ENCODE measurements at regions not wholly inside any gene's neighbourhood (a gene's known extent, or its start where the extent isn't known, plus 50 kb on each side); places are given as distances from the start of the nearest gene placed in this dataset.

- peak; percentile 79 for TF ChIP-seq CUX1 (IDR thresholded peaks at IDR 0.05; ENCODE audit: insufficient replicate concordance, low read depth, low read length)
- TF ChIP-seq BCL11A (IDR thresholded peaks at IDR 0.05; ENCODE audit: low read depth, low read length): peak; percentile 97
- no peak for TF ChIP-seq RB1 (IDR thresholded peaks at IDR 0.05; ENCODE audit: borderline replicate concordance)
- TF ChIP-seq BCLAF1 (IDR thresholded peaks at IDR 0.05): no peak
- peak; percentile 99 for TF ChIP-seq MEF2A (IDR thresholded peaks at IDR 0.05; ENCODE audit: insufficient read depth, low read depth, low read length)
- TF ChIP-seq HDAC6 (IDR thresholded peaks at IDR 0.05; ENCODE audit: unreplicated experiment): no peak
- no peak for TF ChIP-seq MLLT1 (IDR thresholded peaks at IDR 0.05)
- peak; percentile 99 for TF ChIP-seq SKIL (IDR thresholded peaks at IDR 0.05; ENCODE audit: low read depth, poor library complexity, severe bottlenecking)
- TF ChIP-seq NR2F1 (conservative IDR thresholded peaks at IDR 0.05): peak; percentile 61
- 0 out of 2 replicates have a peak, but pooled peaks have one; percentile 17 for TF ChIP-seq SMARCA5 (IDR thresholded peaks at IDR 0.05)
- no peak for TF ChIP-seq SP1 (IDR thresholded peaks at IDR 0.05; ENCODE audit: low read depth, low read length)
- TF ChIP-seq KLF5 (IDR thresholded peaks at IDR 0.05; ENCODE audit: partially characterized antibody): no peak
- TF ChIP-seq SIN3A (IDR thresholded peaks at IDR 0.05; ENCODE audit: low read depth, low read length): no peak
- TF ChIP-seq CREB1 (IDR thresholded peaks at IDR 0.05; ENCODE audit: low read depth): no peak
- peak; percentile 71; the same call in 1 of the 2 replicates for TF ChIP-seq NBN (IDR thresholded peaks at IDR 0.05)
- no peak for TF ChIP-seq TCF3 (IDR thresholded peaks at IDR 0.05; ENCODE audit: borderline replicate concordance, insufficient read depth, low read depth, low read length)
- no peak for TF ChIP-seq TAF1 (IDR thresholded peaks at IDR 0.05; ENCODE audit: borderline replicate concordance, low read depth, low read length)
- TF ChIP-seq HDGF (IDR thresholded peaks at IDR 0.05): no peak
- TF ChIP-seq ZBTB33 (IDR thresholded peaks at IDR 0.05): no peak
These were observed 442.9 kb downstream of the PTPRC start (continued) for GRCh38 chr1:199081739-199082138.
